Hematopoietic multipotent progenitor cell (in vitro differentiated cells): ENCODE measurements at regions not wholly inside any gene's neighbourhood (a gene's known extent, or its start where the extent isn't known, plus 50 kb on each side); places are given as distances from the start of the nearest gene placed in this dataset. TPM values are rescaled to one million over a fixed set of nuclear protein-coding genes. Genes with fewer than 3 reads are reported as not detected.

Source experiments
- DNase-seq, 3 donors: peaks; one replicate each; pipeline ENCODE4 v3.0.0-alpha.2; 2011 to 2015; ENCODE audit warnings: low read depth in 2 of 3, low spot score in 2 of 3
- small RNA-seq: library from RNA; depleted of rRNA; stranded (forward); fragments of <200 nt; gene quantifications from one replicate; pipeline ENCODE3, GENCODE V24; 2012

DNA sequence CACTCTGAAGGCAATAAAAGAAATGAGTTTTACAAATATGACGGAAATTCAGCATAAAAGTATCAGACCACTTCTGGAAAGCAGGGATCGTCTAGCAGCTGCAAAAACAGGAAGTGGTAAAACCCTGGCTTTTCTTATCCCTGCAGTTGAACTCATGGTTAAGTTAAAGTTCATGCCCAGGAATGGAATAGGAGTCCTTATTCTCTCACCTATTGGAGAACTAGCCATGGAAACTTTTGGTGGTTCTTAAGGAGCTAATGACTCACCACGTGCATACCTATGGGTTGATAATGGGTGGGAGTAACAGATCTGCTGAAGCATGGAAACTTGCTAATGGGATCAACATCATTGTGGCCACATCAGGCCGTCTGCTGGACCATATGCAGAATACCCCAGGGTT, 93.5 kb upstream of the RGMB start:
- no peak for DNase-seq

DNA sequence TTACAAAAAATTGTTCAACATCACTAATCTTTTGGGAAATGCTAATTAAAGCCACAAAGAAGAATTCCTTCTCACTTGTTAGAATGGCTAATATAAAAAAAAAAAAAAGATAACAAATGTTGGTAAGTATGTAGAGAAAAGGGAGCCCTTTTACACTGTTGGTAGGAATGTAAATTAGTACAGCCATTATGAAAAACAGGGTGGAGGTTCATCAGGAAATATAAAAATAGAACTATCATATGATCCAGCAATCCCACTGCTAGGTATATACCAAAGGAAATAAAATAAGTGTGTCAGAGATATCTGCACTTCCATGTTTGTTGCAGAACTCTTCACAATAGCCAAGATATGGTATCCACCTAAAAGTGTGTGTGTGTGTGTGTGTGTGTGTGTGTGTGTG, 83.5 kb upstream of the RGMB start:
- DNase-seq: no peak

DNA sequence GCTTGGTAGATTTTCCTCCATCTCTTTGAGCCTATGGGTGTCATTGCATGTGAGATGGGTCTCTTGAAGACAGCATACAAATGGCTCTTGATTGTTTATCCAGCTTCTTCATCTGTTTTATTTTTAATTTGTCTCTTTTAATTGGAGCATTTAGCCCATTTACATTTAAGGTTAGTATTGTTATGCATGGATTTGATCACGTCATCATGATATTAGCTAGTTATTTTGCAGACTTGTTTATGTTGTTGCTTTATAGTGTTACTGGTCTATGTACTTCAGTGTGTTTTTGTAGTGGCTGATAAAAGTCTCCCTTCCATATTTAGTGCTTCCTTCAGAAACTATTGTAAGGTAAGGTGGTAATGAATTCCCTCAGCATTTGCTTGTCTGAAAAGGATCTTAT, 78.6 kb upstream of the RGMB start:
- no peak for DNase-seq

DNA sequence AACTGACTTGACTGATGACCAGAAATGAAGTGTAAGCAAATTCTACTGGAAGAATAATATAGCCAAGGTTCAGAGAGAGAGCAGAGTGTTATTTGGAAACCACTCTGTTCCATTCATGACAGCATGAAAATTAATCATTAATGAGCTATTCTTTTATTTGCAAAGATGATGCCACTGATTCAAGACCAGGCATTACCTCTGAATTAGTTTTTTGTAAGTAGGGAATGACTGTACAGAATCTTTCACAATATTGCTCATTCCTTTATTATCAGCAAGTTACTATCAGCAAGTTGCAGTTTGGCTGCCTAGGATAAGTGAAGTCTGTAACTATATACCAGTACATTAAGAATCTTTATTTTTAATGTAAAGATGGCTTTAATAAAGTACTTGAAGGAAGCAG, 75.1 kb upstream of the RGMB start:
- DNase-seq: no peak

DNA sequence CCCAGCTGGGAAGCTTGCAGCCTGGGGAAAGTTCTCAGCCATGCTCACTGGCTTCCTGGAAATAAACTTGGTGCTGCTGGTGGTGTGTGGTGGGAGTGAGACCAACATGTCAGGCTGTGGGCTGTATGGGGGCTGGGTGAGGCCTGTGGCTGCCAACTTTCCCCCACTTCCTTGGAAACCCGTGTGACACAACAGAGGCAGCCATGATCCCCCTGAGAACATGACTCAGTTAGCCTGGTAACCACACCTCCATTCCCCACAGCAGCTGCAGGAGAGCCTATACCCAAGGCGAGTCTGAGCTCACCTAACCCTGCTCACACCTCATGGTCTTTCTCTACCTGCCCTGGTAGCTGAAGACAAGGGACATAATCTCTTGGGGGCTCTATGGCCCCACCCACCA, 72.7 kb upstream of the RGMB start:
- DNase-seq: no peak

DNA sequence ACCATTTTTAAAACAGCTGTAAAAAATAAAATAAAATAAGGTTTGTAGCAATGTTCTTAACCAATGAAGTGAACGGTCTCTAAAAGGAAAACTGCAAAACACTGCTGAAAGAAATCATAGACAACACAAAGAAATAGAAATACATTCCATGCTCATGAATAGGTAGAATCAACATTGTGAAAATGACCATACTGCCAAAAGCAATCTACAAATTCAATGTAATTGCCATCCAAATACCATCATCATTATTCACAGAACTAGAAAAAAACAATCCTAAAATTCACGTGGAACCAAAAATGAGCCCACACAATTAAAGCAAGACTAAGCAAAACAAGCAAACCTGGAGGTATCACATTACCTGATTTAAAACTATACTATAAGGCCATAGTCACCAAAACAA, 67.6 kb upstream of the RGMB start:
- DNase-seq: no peak

DNA sequence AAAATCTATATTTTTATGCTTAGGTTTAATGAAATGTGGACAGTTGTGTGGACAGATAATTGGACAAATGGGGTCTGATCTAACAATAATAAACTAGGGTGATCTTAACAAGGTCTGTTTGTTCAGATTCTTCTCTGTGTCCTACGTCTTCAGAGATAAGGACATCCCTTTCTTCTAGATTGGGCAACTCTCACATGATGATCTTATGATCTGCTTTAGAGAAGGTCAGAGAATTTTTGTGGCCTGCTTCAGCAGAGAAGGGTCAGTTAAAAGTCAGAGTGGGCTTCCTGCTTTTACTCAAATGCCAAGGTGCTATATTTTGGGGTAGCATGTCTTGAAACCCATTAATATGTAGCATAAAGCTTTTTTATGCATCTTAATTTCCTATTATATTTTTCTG, 63.8 kb upstream of the RGMB start:
- DNase-seq: no peak

DNA sequence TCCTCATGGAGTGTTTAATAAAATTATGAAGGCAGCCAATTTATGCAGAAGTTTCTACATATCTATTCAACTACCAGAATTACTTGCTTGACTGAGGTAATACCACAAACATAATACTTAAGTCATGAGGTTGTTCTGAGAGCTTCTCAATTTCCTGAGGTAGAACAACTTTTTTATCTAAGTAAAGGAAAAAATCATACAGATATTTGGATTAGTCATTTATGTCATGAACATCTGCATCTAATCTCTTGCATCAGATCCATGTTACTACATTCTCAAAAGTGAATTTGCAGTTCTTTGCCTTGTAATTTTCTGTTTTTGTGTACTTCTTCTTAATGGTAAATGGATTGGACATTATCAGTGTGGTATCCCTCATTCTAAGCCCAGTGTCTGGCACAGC, 60.4 kb upstream of the RGMB start:
- no peak for DNase-seq

DNA sequence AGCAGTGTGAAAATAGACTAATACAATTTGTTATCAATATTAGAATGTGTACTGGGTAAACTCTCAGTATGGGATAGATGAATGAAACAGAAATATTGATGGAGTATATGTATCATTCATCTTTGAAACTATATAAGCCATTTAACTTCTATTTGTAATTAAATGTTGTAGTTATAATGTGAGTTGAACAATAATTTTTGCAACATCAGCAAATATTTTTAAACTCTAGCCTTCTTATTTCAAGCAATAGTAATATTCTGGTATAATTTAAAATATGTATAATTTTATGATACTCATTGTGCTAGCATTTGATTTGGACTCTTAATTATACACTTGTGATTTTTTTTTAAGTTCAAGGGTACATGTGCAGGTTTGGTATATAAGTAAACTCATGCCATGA, 59.6 kb upstream of the RGMB start:
- no peak for DNase-seq

DNA sequence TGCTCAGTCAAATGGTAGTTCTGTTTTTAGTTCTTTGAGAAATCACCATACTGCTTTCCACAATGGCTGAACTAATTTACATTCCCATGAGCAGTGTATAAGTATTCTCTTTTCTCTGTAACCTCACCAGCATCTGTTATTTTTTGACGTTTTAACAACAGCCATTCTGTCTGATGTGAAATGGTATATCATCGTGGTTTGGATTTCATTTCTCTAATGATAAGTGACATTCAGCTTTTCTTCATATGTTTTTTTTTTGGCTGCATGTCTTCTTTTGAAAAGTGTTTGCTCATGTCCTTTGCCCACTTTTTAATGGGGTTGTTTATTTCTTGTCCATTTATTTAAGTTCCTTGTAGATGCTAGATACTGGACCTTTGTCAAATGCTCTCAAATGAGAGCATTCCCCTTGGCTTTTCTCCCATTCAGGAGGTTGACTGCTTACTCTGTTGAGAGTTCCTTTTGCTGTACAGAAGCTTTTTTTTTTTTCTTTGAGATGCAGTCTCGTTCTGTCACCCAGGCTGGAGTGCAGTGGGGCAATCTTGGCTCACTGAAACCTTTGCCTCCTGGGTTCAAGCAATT, 58.7 kb upstream of the RGMB start:
- no peak for DNase-seq

DNA sequence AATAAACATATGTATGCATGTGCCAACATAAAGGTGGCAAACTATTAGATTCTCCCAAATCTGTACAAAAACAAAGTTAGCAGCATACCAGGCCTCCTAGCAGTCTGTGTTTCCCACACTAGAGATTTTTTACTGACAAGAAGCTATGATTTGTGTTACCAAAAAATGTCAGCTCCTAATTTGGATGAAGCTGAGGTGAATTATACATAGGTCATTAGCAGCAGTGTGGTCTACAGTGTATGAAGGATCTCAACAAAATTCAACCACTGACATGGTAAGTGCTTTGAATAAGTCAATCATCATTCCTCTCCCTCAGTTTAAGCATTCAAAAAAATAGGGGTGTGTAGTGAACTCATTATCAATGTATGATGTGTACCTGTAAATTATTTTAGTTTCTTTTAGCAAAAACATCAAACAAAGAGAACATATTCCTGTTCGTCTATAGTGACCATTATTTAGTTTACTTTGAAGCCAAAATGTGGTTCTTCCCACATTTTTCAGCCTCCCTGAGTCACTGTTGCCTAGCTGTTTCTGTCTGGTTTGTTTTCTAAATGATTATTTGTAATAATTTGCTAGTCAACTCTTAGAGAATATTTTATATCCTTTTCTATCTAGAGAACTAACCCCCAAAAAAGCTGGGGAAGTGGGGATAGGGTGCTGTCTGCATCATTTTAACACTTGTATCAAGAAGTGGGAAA, 52.1 kb upstream of the RGMB start:
- no peak for DNase-seq

DNA sequence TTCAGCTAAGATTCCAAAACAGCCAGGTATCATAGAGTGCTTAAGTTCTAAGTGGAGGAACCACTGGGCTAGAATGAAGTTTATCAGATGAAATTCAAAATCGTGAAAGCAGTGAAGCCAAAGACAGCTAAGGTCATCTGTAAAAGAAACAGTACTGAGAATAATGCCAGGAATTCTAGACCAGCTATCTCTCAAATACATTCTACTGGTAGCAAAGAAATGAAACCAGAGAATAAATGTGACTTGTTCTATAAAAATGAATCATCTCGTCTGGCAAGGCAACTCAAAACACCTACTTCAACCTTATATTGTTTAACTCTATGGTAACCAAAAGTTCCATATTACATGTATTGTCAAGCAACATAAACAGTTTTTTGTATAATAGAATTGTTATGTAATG, 51.3 kb upstream of the RGMB start:
- no peak for DNase-seq

DNA sequence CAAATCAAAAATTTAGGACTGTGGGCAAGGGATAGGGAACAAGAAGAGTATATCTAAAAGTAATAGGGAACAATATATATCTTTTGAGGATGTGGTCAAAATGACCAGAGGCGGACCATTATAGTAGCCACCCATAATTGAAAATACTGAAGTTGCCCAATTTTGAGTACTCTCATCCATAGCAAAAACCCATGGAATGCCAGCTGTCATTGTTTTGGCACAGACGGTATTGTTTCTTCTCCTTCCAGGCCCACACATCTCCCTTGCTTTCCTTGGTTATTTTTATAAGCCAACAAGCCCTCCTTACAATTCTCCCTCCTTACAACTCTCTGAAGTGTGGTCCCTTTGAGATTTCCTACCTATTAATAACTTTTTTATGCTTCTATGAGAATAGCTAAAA, 50.4 kb upstream of the RGMB start:
- DNase-seq: no peak

Small RNA genes lying in the stretch of these regions (small RNA-seq; reads per million reads assigned to genes)
- gene AC008834.1 (not detected), gene AC074133.1 (not detected), gene MRPS35P2 (not detected)
